Chondrocyte (in vitro differentiated cells): ENCODE measurements at regions not wholly inside any gene's neighbourhood (a gene's known extent, or its start where the extent isn't known, plus 50 kb on each side); places are given as distances from the start of the nearest gene placed in this dataset.
A peak's percentile ranks its signal among the peaks of the same experiment; 100 is the strongest.

ENCODE experiments used
- DNase-seq: peaks from one replicate; pipeline ENCODE4 v3.0.0; 2021; ENCODE audit warnings: mixed read lengths, low spot score
- H3K27ac Mint-ChIP-seq: one replicate; pipeline ENCODE4 v1.8.0; 2021; ENCODE audit warnings: mild to moderate bottlenecking, moderate library complexity, mixed read lengths; ENCODE audit not compliant: unreplicated experiment
- H3K27me3 Mint-ChIP-seq: 2 replicates; pipeline ENCODE4 v1.8.0; 2021; ENCODE audit warnings: low read depth, mixed read lengths
- H3K36me3 Mint-ChIP-seq: 2 replicates; pipeline ENCODE4 v1.8.0; 2021; ENCODE audit warnings: low read depth, mixed read lengths
- H3K4me1 Mint-ChIP-seq: 2 replicates; pipeline ENCODE4 v1.8.0; 2021; ENCODE audit warnings: low read depth, mild to moderate bottlenecking, mixed read lengths
- H3K4me3 Mint-ChIP-seq: one replicate; pipeline ENCODE4 v1.8.0; 2021; ENCODE audit warnings: mild to moderate bottlenecking, moderate library complexity, mixed read lengths; ENCODE audit not compliant: unreplicated experiment
- H3K9me3 Mint-ChIP-seq: 2 replicates; pipeline ENCODE4 v1.8.0; 2021; ENCODE audit warnings: low read depth, mixed read lengths
- TF ChIP-seq, protein P1 (sequence below): fragments of 200-600 bp; sonication (generic); IDR thresholded peaks from 2 replicates; pipeline ENCODE4 v1.5.0; 2021; ENCODE audit warnings: antibody characterized with exemption, mild to moderate bottlenecking, moderate library complexity

DNA sequence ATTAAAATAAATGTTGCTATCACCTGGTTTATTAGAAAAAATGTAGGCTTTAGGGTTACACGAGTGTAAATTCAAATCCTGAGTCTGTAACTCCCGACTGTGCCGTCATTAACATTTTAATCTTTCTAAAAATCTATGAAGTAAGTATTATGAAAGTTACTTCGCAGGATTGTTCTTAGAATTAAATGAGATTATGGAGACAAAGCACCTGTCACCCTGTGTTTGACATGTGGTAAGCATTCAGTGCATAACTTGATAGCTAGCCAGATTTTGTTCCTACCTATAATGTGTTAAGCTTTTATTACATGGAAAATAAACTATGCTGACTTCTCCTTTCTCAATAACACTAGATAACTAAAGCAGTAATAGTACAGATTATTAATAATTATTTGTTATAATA is 429.7 kb upstream of the MMS22L start:
- H3K9me3 Mint-ChIP-seq: peaks cover 10% of the 10 kb centered on the region
- peaks cover 3% of the 10 kb centered on the region for H3K36me3 Mint-ChIP-seq
- H3K27ac Mint-ChIP-seq: no peak overlapping the region
- TF ChIP-seq, protein P1, sequence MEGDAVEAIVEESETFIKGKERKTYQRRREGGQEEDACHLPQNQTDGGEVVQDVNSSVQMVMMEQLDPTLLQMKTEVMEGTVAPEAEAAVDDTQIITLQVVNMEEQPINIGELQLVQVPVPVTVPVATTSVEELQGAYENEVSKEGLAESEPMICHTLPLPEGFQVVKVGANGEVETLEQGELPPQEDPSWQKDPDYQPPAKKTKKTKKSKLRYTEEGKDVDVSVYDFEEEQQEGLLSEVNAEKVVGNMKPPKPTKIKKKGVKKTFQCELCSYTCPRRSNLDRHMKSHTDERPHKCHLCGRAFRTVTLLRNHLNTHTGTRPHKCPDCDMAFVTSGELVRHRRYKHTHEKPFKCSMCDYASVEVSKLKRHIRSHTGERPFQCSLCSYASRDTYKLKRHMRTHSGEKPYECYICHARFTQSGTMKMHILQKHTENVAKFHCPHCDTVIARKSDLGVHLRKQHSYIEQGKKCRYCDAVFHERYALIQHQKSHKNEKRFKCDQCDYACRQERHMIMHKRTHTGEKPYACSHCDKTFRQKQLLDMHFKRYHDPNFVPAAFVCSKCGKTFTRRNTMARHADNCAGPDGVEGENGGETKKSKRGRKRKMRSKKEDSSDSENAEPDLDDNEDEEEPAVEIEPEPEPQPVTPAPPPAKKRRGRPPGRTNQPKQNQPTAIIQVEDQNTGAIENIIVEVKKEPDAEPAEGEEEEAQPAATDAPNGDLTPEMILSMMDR: no peak
- no peak overlapping the region for H3K4me3 Mint-ChIP-seq
- peaks cover 5% of the 10 kb centered on the region for H3K4me1 Mint-ChIP-seq
- no peak for DNase-seq
- H3K27me3 Mint-ChIP-seq: peaks cover 2% of the 10 kb centered on the region

DNA sequence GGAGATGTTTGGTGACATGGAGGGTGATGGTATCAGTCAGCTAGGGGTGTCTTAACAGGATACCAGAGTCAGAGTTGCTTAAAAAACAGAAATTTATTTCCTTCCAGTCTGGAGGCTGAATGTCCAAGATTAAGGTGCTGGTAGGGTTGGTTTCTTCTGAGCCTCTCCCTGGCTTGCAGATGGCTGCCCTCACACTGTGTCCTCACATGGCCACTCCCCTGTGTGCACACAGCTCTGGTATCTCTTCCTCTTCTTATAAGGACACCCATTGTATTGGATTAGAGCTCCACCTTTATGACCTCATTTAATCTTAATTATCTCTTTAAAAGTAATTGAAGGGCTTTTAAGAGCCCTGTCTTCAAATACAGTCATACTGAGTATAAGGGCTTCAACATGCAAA is 431.8 kb upstream of the MMS22L start:
- Mint-ChIP-seq H3K27ac (no peak overlapping the region), H3K4me1 (peaks cover 5% of the 10 kb centered on the region), H3K4me3 (no peak overlapping the region), H3K9me3 (peaks cover 10% of the 10 kb centered on the region), H3K36me3 (peaks cover 3% of the 10 kb centered on the region), H3K27me3 (peaks cover 2% of the 10 kb centered on the region)
- DNase-seq: no peak
- TF ChIP-seq, protein P1: no peak

DNA sequence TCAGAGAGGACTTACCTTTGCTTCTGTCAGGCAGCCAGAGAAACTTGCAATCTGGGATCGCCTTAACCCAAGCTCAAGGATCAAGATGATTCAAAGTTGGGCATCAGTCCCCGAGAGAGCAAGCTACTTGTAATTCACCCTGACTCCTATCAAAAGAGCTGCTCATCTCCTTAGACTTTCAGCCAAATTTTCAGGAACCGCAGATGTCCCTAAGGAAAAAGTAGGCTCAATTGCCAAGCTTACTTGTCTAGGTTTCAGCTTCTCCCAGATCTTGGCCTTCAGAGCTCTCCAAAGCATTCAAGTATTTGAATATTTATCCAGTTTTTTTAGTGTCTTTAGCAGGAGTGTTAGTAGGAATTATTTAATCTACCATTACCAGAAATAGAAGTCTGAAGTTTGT is 434.1 kb upstream of the MMS22L start:
- Mint-ChIP-seq H3K9me3 (peaks cover 10% of the 10 kb centered on the region), H3K27me3 (no peaks in the 10 kb centered on the region), H3K27ac (no peak overlapping the region), H3K36me3 (peaks cover 3% of the 10 kb centered on the region), H3K4me1 (peaks cover 5% of the 10 kb centered on the region), H3K4me3 (no peak overlapping the region)
- TF ChIP-seq, protein P1: no peak
- DNase-seq: no peak

DNA sequence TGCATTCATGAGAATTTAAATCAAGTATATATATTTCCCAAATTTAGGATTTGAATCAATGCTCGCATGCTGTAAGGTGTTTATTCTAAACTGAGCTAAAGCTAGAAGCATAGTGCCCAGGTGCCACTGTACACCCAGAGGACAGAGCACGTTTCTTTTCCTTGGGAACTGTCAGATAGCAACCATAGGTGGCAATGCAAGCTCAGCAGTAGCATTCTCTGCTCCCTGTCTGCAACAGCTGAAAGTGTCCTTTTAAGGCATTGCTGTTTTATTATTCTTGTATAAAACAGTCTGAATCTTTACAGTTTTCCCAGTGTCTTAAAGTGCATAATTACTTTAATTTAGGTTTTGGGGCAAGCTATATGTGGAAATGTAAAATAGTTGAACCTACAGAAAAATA is 443.4 kb upstream of the MMS22L start:
- H3K4me3 Mint-ChIP-seq: no peak overlapping the region
- no peaks in the 10 kb centered on the region for H3K27me3 Mint-ChIP-seq
- H3K4me1 Mint-ChIP-seq: no peaks in the 10 kb centered on the region
- no peaks in the 10 kb centered on the region for H3K9me3 Mint-ChIP-seq
- H3K27ac Mint-ChIP-seq: no peak overlapping the region
- TF ChIP-seq, protein P1: peak; percentile 69
- H3K36me3 Mint-ChIP-seq: no peaks in the 10 kb centered on the region
- no peak for DNase-seq

DNA sequence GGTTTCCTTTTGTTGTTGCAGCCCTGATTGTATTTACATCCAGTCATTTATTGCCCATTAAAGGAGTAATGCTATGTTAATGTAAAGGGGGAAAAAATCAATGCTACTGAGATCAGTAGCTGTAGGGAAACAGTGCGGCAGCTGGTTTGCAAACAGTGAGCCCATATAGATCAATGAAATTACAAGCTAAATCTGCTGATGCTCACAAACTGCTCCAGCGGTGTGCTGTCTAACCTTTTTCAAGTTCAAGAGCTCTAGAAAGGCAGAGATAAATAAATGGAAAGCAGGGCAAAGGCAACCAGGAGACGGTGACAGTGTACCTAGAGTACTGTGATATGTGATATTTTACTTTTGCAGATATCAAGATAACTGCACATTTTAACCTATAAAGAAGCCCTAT is 449.0 kb upstream of the MMS22L start:
- Mint-ChIP-seq H3K27me3 (peaks cover 24% of the 10 kb centered on the region), H3K27ac (no peak overlapping the region), H3K36me3 (no peaks in the 10 kb centered on the region), H3K4me1 (no peaks in the 10 kb centered on the region), H3K9me3 (no peaks in the 10 kb centered on the region), H3K4me3 (no peak overlapping the region)
- TF ChIP-seq, protein P1: no peak
- no peak for DNase-seq
